Gastrocnemius medialis (tissue), 4 donors: ENCODE measurements at regions not wholly inside any gene's neighbourhood (a gene's known extent, or its start where the extent isn't known, plus 50 kb on each side); places are given as distances from the start of the nearest gene placed in this dataset.

Experiments
- ATAC-seq, 2 donors: fragments of 150-250 bp; one replicate each; pipeline ENCODE4 v1.9.1; 2016
- DNase-seq, 2 donors: peaks; one replicate each; pipeline ENCODE4 v3.0.0-alpha.2; 2019
- H3K27ac ChIP-seq, 4 donors: fragments of 200-600 bp; sonication (generic); 1 replicate in 1 of 4; 2 replicates in 3 of 4; pipeline ENCODE4 v1.5.1; 2016 to 2018; ENCODE audit warnings: mild to moderate bottlenecking in 2 of 4, moderate library complexity in 1 of 4
- H3K27me3 ChIP-seq, 3 donors: fragments of 200-600 bp; sonication (generic) in 2 of 3; 1 replicate in 1 of 3; 2 replicates in 2 of 3; pipeline versions ENCODE4 v1.5.1 to v1.6.0; 2016 to 2019; ENCODE audit warnings: mild to moderate bottlenecking in 1 of 3, moderate library complexity in 1 of 3
- H3K36me3 ChIP-seq, 2 donors: fragments of 200-600 bp; sonication (generic) in 1 of 2; one replicate each; pipeline ENCODE4 v1.5.1; 2017 to 2018
- H3K4me1 ChIP-seq, 2 donors: fragments of 200-600 bp; sonication (generic) in 1 of 2; one replicate each; pipeline ENCODE4 v1.5.1; 2016 to 2017; ENCODE audit warnings: mild to moderate bottlenecking in 2 of 2
- H3K4me3 ChIP-seq, 4 donors: fragments of 200-600 bp; sonication (generic) in 3 of 4; 1 replicate in 1 of 4; 2 replicates in 3 of 4; pipeline ENCODE4 v1.5.1; 2016 to 2019; ENCODE audit warnings: mild to moderate bottlenecking in 2 of 4
- H3K9me3 ChIP-seq, 3 donors: fragments of 200-600 bp; sonication (generic) in 2 of 3; 1 replicate in 1 of 3; 2 replicates in 2 of 3; pipeline ENCODE4 v1.5.1; 2016 to 2019
- CTCF ChIP-seq, 5 experiments: fragments of 450-650 bp in 3 of 5; fragments of 200-600 bp in 2 of 5; sonication (generic) in 2 of 5; IDR thresholded peaks in 4 of 5; conservative IDR thresholded peaks in 1 of 5; 1 replicate in 4 of 5; 2 replicates in 1 of 5; pipeline ENCODE4 v1.5.1; 2016 to 2019; ENCODE audit warnings: antibody characterized with exemption in 5 of 5, mild to moderate bottlenecking in 3 of 5, moderate library complexity in 3 of 5
- POLR2A ChIP-seq, 2 donors: fragments of 450-650 bp; IDR thresholded peaks; one replicate each; pipeline ENCODE4 v1.6.1; 2017; ENCODE audit warnings: antibody characterized with exemption in 2 of 2, mild to moderate bottlenecking in 2 of 2, moderate library complexity in 2 of 2
- in situ Hi-C, 4 donors: fragments of 200-750 bp; cut with MboI; loops; one replicate each; pipeline versions ENCODE4 v1.15.0 to v1.8.0; 2017; ENCODE audit warnings: low sequenced_read_pairs in 4 of 4
- intact Hi-C: fragments of 100-400 bp; cut with DNase I; formaldehyde crosslinking; loops from one replicate; pipeline ENCODE4 v1.15.1; 2023; ENCODE audit warnings: low total_unique reads

GRCh38 chr6:109309917-109310316 lies 72.3 kb downstream of the CD164 start:
- DNase-seq = no peak
- in situ Hi-C loops = loop anchor here in 1 of 4 donors (10.0 kb wide), 1 partner anchor 75 kb away; the partner anchor contains the start of gene CD164
- Histone ChIP-seq H3K27ac (no peak overlapping the region), H3K36me3 (no peaks in the 10 kb centered on the region), H3K9me3 (no peaks in the 10 kb centered on the region), H3K4me3 (no peak overlapping the region), H3K4me1 (peaks cover 16 to 36% of the 10 kb centered on the region in 2 donors), H3K27me3 (no peaks in the 10 kb centered on the region)
- TF ChIP-seq CTCF (IDR thresholded peaks at IDR 0.05 in 4 of 5, conservative IDR thresholded peaks at IDR 0.05 in 1 of 5) (no peak), POLR2A (IDR thresholded peaks at IDR 0.05) (no peak)
- no peak for ATAC-seq
- intact Hi-C loops = loop anchor here (5.0 kb wide), 1 partner anchor 218 kb away; the partner anchor contains the start of gene SESN1

GRCh38 chr6:109308018-109308492 lies 74.2 kb downstream of the CD164 start:
- intact Hi-C loops (no loop called here), in situ Hi-C loops (loop anchor here in 1 of 4 donors (10.0 kb wide), 1 partner anchor 77 kb away; the partner anchor contains the start of gene CD164)
- peaks cover 21 to 38% of the 10 kb centered on the region in 2 donors for H3K4me1 ChIP-seq
- H3K36me3 ChIP-seq = no peaks in the 10 kb centered on the region
- H3K4me3 ChIP-seq = no peak overlapping the region
- ATAC-seq (peak; percentile 67 to 69), DNase-seq (peak; percentile 73 to 80)
- no peaks in the 10 kb centered on the region for H3K27me3 ChIP-seq
- TF ChIP-seq CTCF (IDR thresholded peaks at IDR 0.05 in 4 of 5, conservative IDR thresholded peaks at IDR 0.05 in 1 of 5) = no peak
- peak; percentile 40 to 45 for TF ChIP-seq POLR2A (IDR thresholded peaks at IDR 0.05)
- H3K27ac ChIP-seq = peak overlapping the region; percentile 44 to 91 (median 72)
- no peaks in the 10 kb centered on the region for H3K9me3 ChIP-seq

- DNase-seq = no peak
- no peaks in the 10 kb centered on the region for H3K36me3 ChIP-seq
- TF ChIP-seq POLR2A (IDR thresholded peaks at IDR 0.05) = no peak
- H3K4me1 ChIP-seq = peaks cover 23 to 36% of the 10 kb centered on the region in 2 donors
- no peak overlapping the region for H3K4me3 ChIP-seq
- in situ Hi-C loops = loop anchor here in 1 of 4 donors (10.0 kb wide), 1 partner anchor 78 kb away; the partner anchor contains the start of gene CD164
- ATAC-seq = no peak
- H3K27me3 ChIP-seq = no peaks in the 10 kb centered on the region
- H3K9me3 ChIP-seq = no peaks in the 10 kb centered on the region
- H3K27ac ChIP-seq = peak overlapping the region in 2 of 4 donors; percentile 74 to 91
- intact Hi-C loops = no loop called here
Measured at GRCh38 chr6:109306733-109307132, 75.5 kb downstream of the CD164 start.

GRCh38 chr6:109305028-109305427 lies 77.2 kb downstream of the CD164 start:
- in situ Hi-C loops (loop anchor here in 1 of 4 donors (10.0 kb wide), 1 partner anchor 80 kb away; the partner anchor contains the start of gene CD164), intact Hi-C loops (no loop called here)
- H3K9me3 ChIP-seq = no peaks in the 10 kb centered on the region
- no peaks in the 10 kb centered on the region for H3K27me3 ChIP-seq
- ATAC-seq (no peak), DNase-seq (no peak)
- TF ChIP-seq CTCF (IDR thresholded peaks at IDR 0.05 in 4 of 5, conservative IDR thresholded peaks at IDR 0.05 in 1 of 5) (no peak), POLR2A (IDR thresholded peaks at IDR 0.05) (no peak)
- H3K4me3 ChIP-seq = no peak overlapping the region
- peaks cover 38 to 52% of the 10 kb centered on the region in 2 donors for H3K4me1 ChIP-seq
- peak overlapping the region in 3 of 4 donors; percentile 78 to 91 (median 90) for H3K27ac ChIP-seq
- H3K36me3 ChIP-seq = no peaks in the 10 kb centered on the region

- in situ Hi-C loops (loop anchor here in 1 of 4 donors (10.0 kb wide), 1 partner anchor 80 kb away; the partner anchor contains the start of gene CD164), intact Hi-C loops (no loop called here)
- H3K4me1 ChIP-seq = peaks cover 44 to 58% of the 10 kb centered on the region in 2 donors
- H3K36me3 ChIP-seq = no peaks in the 10 kb centered on the region
- DNase-seq = peak; percentile 25 to 63
- ATAC-seq = peak; percentile 21 to 67
- H3K9me3 ChIP-seq = no peaks in the 10 kb centered on the region
- H3K27me3 ChIP-seq = no peaks in the 10 kb centered on the region
- H3K27ac ChIP-seq = peak overlapping the region; percentile 71 to 91 (median 84)
- no peak overlapping the region for H3K4me3 ChIP-seq
- TF ChIP-seq POLR2A (IDR thresholded peaks at IDR 0.05) (peak; percentile 34 to 45), CTCF (IDR thresholded peaks at IDR 0.05 in 4 of 5, conservative IDR thresholded peaks at IDR 0.05 in 1 of 5) (peak in 1 of 5 experiments; percentile 19)
Measured at GRCh38 chr6:109304284-109305015, 77.8 kb downstream of the CD164 start.
